ENCODE measurements at regions not wholly inside any gene's neighbourhood (a gene's known extent, or its start where the extent isn't known, plus 50 kb on each side); places are given as distances from the start of the nearest gene placed in this dataset.

GRCh38 chr15:98043160-98044014 lies 82.9 kb downstream of the ARRDC4 start:
- H3K27me3 Mint-ChIP-seq (ENCODE audit: low read depth) = peaks cover 4% of the 10 kb centered on the region
- no peak for TF ChIP-seq CTCF (IDR thresholded peaks at IDR 0.05; ENCODE audit: unreplicated experiment in 3 of 3)
- H3K4me3 Mint-ChIP-seq = no peak overlapping the region
- H3K27ac Mint-ChIP-seq = no peak overlapping the region
- peaks cover 15% of the 10 kb centered on the region for H3K4me1 Mint-ChIP-seq
- H3K9me3 Mint-ChIP-seq = peaks cover 4% of the 10 kb centered on the region
- H3K36me3 Mint-ChIP-seq (ENCODE audit: low read depth) = no peaks in the 10 kb centered on the region

GRCh38 chr15:98051734-98052133 lies 91.2 kb downstream of the ARRDC4 start:
- no peaks in the 10 kb centered on the region for H3K4me1 Mint-ChIP-seq
- H3K4me3 Mint-ChIP-seq = no peak overlapping the region
- H3K9me3 Mint-ChIP-seq = peaks cover 24% of the 10 kb centered on the region
- H3K27ac Mint-ChIP-seq = no peak overlapping the region
- no peak for TF ChIP-seq CTCF (IDR thresholded peaks at IDR 0.05; ENCODE audit: unreplicated experiment in 3 of 3)
- no peaks in the 10 kb centered on the region for H3K27me3 Mint-ChIP-seq (ENCODE audit: low read depth)
- H3K36me3 Mint-ChIP-seq (ENCODE audit: low read depth) = no peaks in the 10 kb centered on the region

GRCh38 chr15:98057453-98057852 lies 97.0 kb downstream of the ARRDC4 start:
- Mint-ChIP-seq H3K9me3 (peaks cover 42% of the 10 kb centered on the region), H3K4me1 (no peaks in the 10 kb centered on the region), H3K4me3 (no peak overlapping the region), H3K27ac (no peak overlapping the region), H3K27me3 (ENCODE audit: low read depth) (no peaks in the 10 kb centered on the region), H3K36me3 (ENCODE audit: low read depth) (no peaks in the 10 kb centered on the region)
- no peak for TF ChIP-seq CTCF (IDR thresholded peaks at IDR 0.05; ENCODE audit: unreplicated experiment in 3 of 3)

GRCh38 chr15:98062869-98063268 lies 102.4 kb downstream of the ARRDC4 start:
- H3K36me3 Mint-ChIP-seq (ENCODE audit: low read depth) = no peaks in the 10 kb centered on the region
- peaks cover 8% of the 10 kb centered on the region for H3K27me3 Mint-ChIP-seq (ENCODE audit: low read depth)
- H3K9me3 Mint-ChIP-seq = peaks cover 19% of the 10 kb centered on the region
- no peak overlapping the region for H3K4me3 Mint-ChIP-seq
- no peak overlapping the region for H3K27ac Mint-ChIP-seq
- TF ChIP-seq CTCF (IDR thresholded peaks at IDR 0.05; ENCODE audit: unreplicated experiment in 3 of 3) = no peak
- no peaks in the 10 kb centered on the region for H3K4me1 Mint-ChIP-seq

- Mint-ChIP-seq H3K9me3 (peaks cover 15% of the 10 kb centered on the region), H3K36me3 (ENCODE audit: low read depth) (no peaks in the 10 kb centered on the region), H3K27ac (no peak overlapping the region), H3K27me3 (ENCODE audit: low read depth) (peaks cover 8% of the 10 kb centered on the region), H3K4me3 (no peak overlapping the region), H3K4me1 (no peaks in the 10 kb centered on the region)
- TF ChIP-seq CTCF (IDR thresholded peaks at IDR 0.05; ENCODE audit: unreplicated experiment in 3 of 3) = no peak
Measured at GRCh38 chr15:98063315-98063714, 102.8 kb downstream of the ARRDC4 start.

GRCh38 chr15:98063871-98064270 lies 103.4 kb downstream of the ARRDC4 start:
- Mint-ChIP-seq H3K27me3 (ENCODE audit: low read depth) (peaks cover 8% of the 10 kb centered on the region), H3K4me1 (no peaks in the 10 kb centered on the region), H3K9me3 (peaks cover 10% of the 10 kb centered on the region), H3K4me3 (no peak overlapping the region), H3K36me3 (ENCODE audit: low read depth) (no peaks in the 10 kb centered on the region), H3K27ac (no peak overlapping the region)
- no peak for TF ChIP-seq CTCF (IDR thresholded peaks at IDR 0.05; ENCODE audit: unreplicated experiment in 3 of 3)

All from nephron (organoid).